Right lobe of liver (tissue), 6 donors: ENCODE measurements at regions not wholly inside any gene's neighbourhood (a gene's known extent, or its start where the extent isn't known, plus 50 kb on each side); places are given as distances from the start of the nearest gene placed in this dataset.
"Not testable (repeated sequence)": the region's sequence is repeated elsewhere in the genome, so short reads cannot be mapped to it uniquely, and the experiment has no call there.

ENCODE experiments used
- ATAC-seq, 4 donors: fragments of 200-7000 bp; cut with Tn5 transposase; one replicate each; pipeline ENCODE4 v1.9.1; 2020; ENCODE audit warnings: mild to moderate bottlenecking in 4 of 4, moderate library complexity in 4 of 4
- DNase-seq, 3 donors: peaks; one replicate each; pipeline ENCODE4 v3.0.0-alpha.2; 2020
- H3K27ac ChIP-seq, 3 donors: fragments of 200-600 bp; one replicate each; pipeline ENCODE4 v1.8.0; 2022
- H3K27me3 ChIP-seq, 2 donors: fragments of 200-600 bp; one replicate each; pipeline ENCODE4 v1.8.0; 2022
- H3K36me3 ChIP-seq, 4 donors: fragments of 200-600 bp; sonication (generic) in 1 of 4; one replicate each; pipeline versions ENCODE4 v1.5.1 to v1.8.0; 2017 to 2022; ENCODE audit warnings: control low read depth in 1 of 4
- H3K4me1 ChIP-seq, 4 donors: fragments of 200-600 bp; sonication (generic) in 1 of 4; one replicate each; pipeline versions ENCODE4 v1.5.1 to v1.8.0; 2017 to 2022; ENCODE audit warnings: control low read depth in 1 of 4
- H3K4me3 ChIP-seq, 3 donors: fragments of 200-600 bp; one replicate each; pipeline ENCODE4 v1.8.0; 2022
- H3K9me3 ChIP-seq, 4 donors: fragments of 200-600 bp; sonication (generic) in 1 of 4; one replicate each; pipeline versions ENCODE4 v1.5.1 to v1.8.0; 2017 to 2022; ENCODE audit warnings: control low read depth in 1 of 4
- CTCF ChIP-seq, 4 donors: fragments of 200-600 bp in 3 of 4; fragments of 450-650 bp in 1 of 4; IDR thresholded peaks; one replicate each; pipeline versions ENCODE4 v1.5.1 to v1.8.0; 2016 to 2022; ENCODE audit warnings: antibody characterized with exemption in 4 of 4, mild to moderate bottlenecking in 2 of 4
- POLR2A ChIP-seq: fragments of 450-650 bp; IDR thresholded peaks from one replicate; pipeline ENCODE4 v1.6.1; 2017; ENCODE audit warnings: antibody characterized with exemption, mild to moderate bottlenecking
- WGBS: methylation state at CpG from one replicate; pipeline ENCODE4 v1.1.6; 2018; ENCODE audit warnings: low coverage, low lambda C conversion rate; ENCODE audit not compliant: insufficient coverage; ENCODE audit errors: missing lambda C conversion rate; 5-methylcytosine and 5-hydroxymethylcytosine counted together
- intact Hi-C, 2 donors: fragments of 100-400 bp; cut with DNase I; formaldehyde crosslinking; loops; one replicate each; pipeline versions ENCODE4 v1.11.2 to v1.14.1; 2022
- donor health status: DM: no; HTN: yes; CAD: no.
- donor health status: DM: no; HTN: no; CAD: no.
- donor health status: DM: no; HTN: no; CAD: no.
- donor health status: DM: no; HTN: yes; CAD: no.
- donor health status: DM: no; HTN: yes; CAD: no.

- intact Hi-C loops, H3K27me3 ChIP-seq, H3K9me3 ChIP-seq, H3K36me3 ChIP-seq: not testable (repeated sequence)
- Histone ChIP-seq H3K27ac (peak overlapping the region; percentile 70 to 92 (median 91)), H3K4me3 (peak overlapping the region in 2 of 3 donors; percentile 30 to 40), H3K4me1 (peaks cover 0 to 13% (median 0%) of the 10 kb centered on the region in 4 donors)
- 19% methylated on average over 3 of the region's 5 CpGs for WGBS
- DNase-seq (peak; percentile 67 to 90 (median 76)), ATAC-seq (peak; percentile 86 to 99 (median 94))
- peak; percentile 59 for TF ChIP-seq POLR2A
Observed at GRCh38 chr1:121511455-121511854, 326.7 kb downstream of the SRGAP2C start.

GRCh38 chr1:121511876-121512275, 327.1 kb downstream of the SRGAP2C start:
- intact Hi-C loops, H3K36me3 ChIP-seq, H3K9me3 ChIP-seq, H3K27me3 ChIP-seq, DNase-seq: not testable (repeated sequence)
- H3K4me3 ChIP-seq = peak overlapping the region in 2 of 3 donors; percentile 30 to 40
- peak overlapping the region; percentile 33 to 92 (median 91) for H3K27ac ChIP-seq
- 11% methylated on average over 1 of the region's 1 CpG for WGBS
- peaks cover 0 to 15% (median 0%) of the 10 kb centered on the region in 4 donors for H3K4me1 ChIP-seq
- peak in 3 of 4 donors; percentile 10 to 17 (median 12) for ATAC-seq

GRCh38 chr1:121515235-121515634, 330.5 kb downstream of the SRGAP2C start:
- no peak overlapping the region for H3K27ac ChIP-seq
- no peak for DNase-seq
- 94% methylated on average over 2 of the region's 2 CpGs for WGBS
- H3K27me3 ChIP-seq = no peaks in the 10 kb centered on the region
- ATAC-seq = no peak
- peaks cover 0 to 28% (median 0%) of the 10 kb centered on the region in 4 donors for H3K4me1 ChIP-seq
- no peaks in the 10 kb centered on the region for H3K9me3 ChIP-seq
- TF ChIP-seq CTCF (IDR thresholded peaks at IDR 0.05) (no peak), POLR2A (no peak)
- intact Hi-C loops = no loop called here
- H3K36me3 ChIP-seq = no peaks in the 10 kb centered on the region
- no peak overlapping the region for H3K4me3 ChIP-seq

- H3K27me3 ChIP-seq = no peaks in the 10 kb centered on the region
- H3K27ac ChIP-seq = peak overlapping the region in 2 of 3 donors; percentile 20 to 96
- H3K4me1 ChIP-seq = peaks cover 0 to 38% (median 4%) of the 10 kb centered on the region in 4 donors
- intact Hi-C loops = no loop called here
- H3K4me3 ChIP-seq = no peak overlapping the region
- no peaks in the 10 kb centered on the region for H3K9me3 ChIP-seq
- peak; percentile 48 to 65 (median 56) for DNase-seq
- no peak for TF ChIP-seq CTCF (IDR thresholded peaks at IDR 0.05)
- TF ChIP-seq POLR2A = no peak
- WGBS = 33% methylated on average over 8 of the region's 8 CpGs
- peak in 1 of 4 donors; percentile 1 for ATAC-seq
- no peaks in the 10 kb centered on the region for H3K36me3 ChIP-seq
Observed at GRCh38 chr1:121516234-121516967, 331.6 kb downstream of the SRGAP2C start.

- H3K4me3 ChIP-seq = peak overlapping the region; percentile 71 to 82 (median 71)
- H3K36me3 ChIP-seq = no peaks in the 10 kb centered on the region
- H3K4me1 ChIP-seq = peaks cover 0 to 48% (median 5%) of the 10 kb centered on the region in 4 donors
- no peak for DNase-seq
- TF ChIP-seq CTCF (IDR thresholded peaks at IDR 0.05) (no peak), POLR2A (no peak)
- no peaks in the 10 kb centered on the region for H3K9me3 ChIP-seq
- no peaks in the 10 kb centered on the region for H3K27me3 ChIP-seq
- intact Hi-C loops = no loop called here
- ATAC-seq = peak in 3 of 4 donors; percentile 9 to 23 (median 22)
- H3K27ac ChIP-seq = peak overlapping the region in 2 of 3 donors; percentile 78 to 96
- WGBS = 19% methylated on average over 9 of the region's 9 CpGs
Observed at GRCh38 chr1:121517586-121518230, 332.9 kb downstream of the SRGAP2C start.
